Heart right ventricle (tissue), 16 donors: ENCODE measurements at regions not wholly inside any gene's neighbourhood (a gene's known extent, or its start where the extent isn't known, plus 50 kb on each side); places are given as distances from the start of the nearest gene placed in this dataset.

Experiments
- ATAC-seq, 8 donors: fragments of 200-7000 bp; cut with Tn5 transposase; one replicate each; pipeline ENCODE4 v1.9.1; 2020; ENCODE audit warnings: mild to moderate bottlenecking in 8 of 8, moderate library complexity in 8 of 8, moderate number of reproducible peaks in 1 of 8
- DNase-seq, 2 donors: peaks; one replicate each; pipeline ENCODE4 v3.0.0-alpha.2; 2020
- H3K27ac ChIP-seq, 10 donors: fragments of 200-600 bp; sonication (generic) in 2 of 10; one replicate each; pipeline versions ENCODE4 v1.5.0 to v1.8.0; 2020 to 2022; ENCODE audit warnings: mild to moderate bottlenecking in 3 of 10
- H3K27me3 ChIP-seq, 7 donors: fragments of 200-600 bp; one replicate each; pipeline ENCODE4 v1.8.0; 2021 to 2022; ENCODE audit warnings: mild to moderate bottlenecking in 2 of 7
- H3K36me3 ChIP-seq, 9 donors: fragments of 200-600 bp; sonication (generic) in 1 of 9; one replicate each; pipeline versions ENCODE4 v1.5.0 to v1.8.0; 2020 to 2022; ENCODE audit warnings: mild to moderate bottlenecking in 2 of 9
- H3K4me1 ChIP-seq, 9 donors: fragments of 200-600 bp; sonication (generic) in 1 of 9; one replicate each; pipeline versions ENCODE4 v1.5.0 to v1.8.0; 2020 to 2022; ENCODE audit warnings: mild to moderate bottlenecking in 4 of 9
- H3K4me3 ChIP-seq, 10 donors: fragments of 200-600 bp; sonication (generic) in 2 of 10; one replicate each; pipeline versions ENCODE4 v1.5.0 to v1.8.0; 2020 to 2022; ENCODE audit warnings: mild to moderate bottlenecking in 7 of 10, moderate library complexity in 2 of 10
- H3K9me3 ChIP-seq, 11 donors: fragments of 200-600 bp in 10 of 11; sonication (generic) in 2 of 11; one replicate each; pipeline versions ENCODE4 v1.5.0 to v1.8.0; 2013 to 2022; ENCODE audit warnings: mild to moderate bottlenecking in 2 of 11, control low read depth in 1 of 11, moderate library complexity in 1 of 11
- CTCF ChIP-seq, 9 donors: fragments of 200-600 bp; sonication (generic) in 2 of 9; IDR thresholded peaks; one replicate each; pipeline versions ENCODE4 v1.5.0 to v1.8.0; 2021 to 2022; ENCODE audit warnings: antibody characterized with exemption in 9 of 9, mild to moderate bottlenecking in 5 of 9, moderate library complexity in 1 of 9
- WGBS, 2 donors: extraction: QIAGEN DNeasy Blood & Tissue Kit; methylation state at CpG; one replicate each; pipeline ENCODE4 v1.1.7; 2013; ENCODE audit warnings: inconsistent platforms in 1 of 2; 5-methylcytosine and 5-hydroxymethylcytosine counted together
- intact Hi-C, 10 donors: fragments of 100-400 bp; cut with DNase I; formaldehyde crosslinking; loops; one replicate each; pipeline versions ENCODE4 v1.11.1 to v1.14.2; 2022
- donor health status: Arrhythmogenic right ventricular cardiomyopathy.
- donor health status: ischemic (EF 13 %, LVEDD 7.1; RV severe dilation, severe dysfunction).
- donor health status: healthy with polysubstance abuse.
- donor health status: DM: no; HTN: yes; CAD: no.
- donor health status: DM: no; HTN: no; CAD: no.
- donor health status: ischemic (EF 25% LVEDD 6.9; RV normal size, moderate dysfunction).
- donor health status: ischemic (EF 25% LVEDD 5.7; RV mildly dilated, moderate dysfunction).
- donor health status: healthy.
- donor health status: DM: yes; HTN: yes; CAD: no.
- donor health status: Ischemic cardiomyopathy.
- donor health status: ischemic (EF 35%, LVEDD 5.7; RV mildly dilated, moderate dysfunction).
- donor health status: nonischemic (EF 11% LVEDD 7.7; RV severe dilation, severe dysfunction).
- donor health status: DM: yes; HTN: yes; CAD: no.
- donor health status: PGD.
- donor health status: ischemic (EF 29% LVEDD 5.4; RV normal size, mild dysfunction).
- donor health status: nonischemic (EF 23%, LVEDD 6.1; RV moderate dilation, normal function).

- TF ChIP-seq CTCF (IDR thresholded peaks at IDR 0.05): no peak
- Histone ChIP-seq H3K4me3 (no peak overlapping the region), H3K27ac (no peak overlapping the region), H3K9me3 (no peaks in the 10 kb centered on the region), H3K27me3 (no peaks in the 10 kb centered on the region), H3K36me3 (no peaks in the 10 kb centered on the region), H3K4me1 (no peaks in the 10 kb centered on the region)
- intact Hi-C loops: no loop called here
- no peak for DNase-seq
- ATAC-seq: no peak
- 53 to 61% methylated on average over 1 of the region's 1 CpG for WGBS, 2 donors
These were observed 560.2 kb upstream of the LRATD1 start for GRCh38 chr2:14072338-14072737.

- Histone ChIP-seq H3K36me3 (no peaks in the 10 kb centered on the region), H3K9me3 (no peaks in the 10 kb centered on the region), H3K4me1 (no peaks in the 10 kb centered on the region), H3K4me3 (no peak overlapping the region), H3K27ac (no peak overlapping the region), H3K27me3 (no peaks in the 10 kb centered on the region)
- TF ChIP-seq CTCF (IDR thresholded peaks at IDR 0.05): no peak
- intact Hi-C loops: no loop called here
- DNase-seq: no peak
- WGBS, 2 donors: 16 to 26% methylated on average over 1 of the region's 1 CpG
- no peak for ATAC-seq
These were observed 557.8 kb upstream of the LRATD1 start for GRCh38 chr2:14074691-14075090.

GRCh38 chr2:14079576-14079975 is 552.9 kb upstream of the LRATD1 start:
- intact Hi-C loops: no loop called here
- 67% methylated on average over 3 of the region's 3 CpGs for WGBS, 2 donors
- Histone ChIP-seq H3K9me3 (peaks cover 0 to 9% (median 0%) of the 10 kb centered on the region in 11 donors), H3K36me3 (no peaks in the 10 kb centered on the region), H3K27me3 (no peaks in the 10 kb centered on the region), H3K4me1 (no peaks in the 10 kb centered on the region), H3K27ac (no peak overlapping the region), H3K4me3 (no peak overlapping the region)
- DNase-seq (no peak), ATAC-seq (no peak)
- TF ChIP-seq CTCF (IDR thresholded peaks at IDR 0.05): no peak

GRCh38 chr2:14081521-14081920 is 551.0 kb upstream of the LRATD1 start:
- DNase-seq: no peak
- Histone ChIP-seq H3K9me3 (peaks cover 0 to 17% (median 0%) of the 10 kb centered on the region in 11 donors), H3K4me1 (no peaks in the 10 kb centered on the region), H3K4me3 (no peak overlapping the region), H3K36me3 (no peaks in the 10 kb centered on the region), H3K27ac (no peak overlapping the region), H3K27me3 (no peaks in the 10 kb centered on the region)
- intact Hi-C loops: no loop called here
- no peak for TF ChIP-seq CTCF (IDR thresholded peaks at IDR 0.05)
- 92 to 96% methylated on average over 1 of the region's 1 CpG for WGBS, 2 donors
- no peak for ATAC-seq

GRCh38 chr2:14082640-14083039 is 549.9 kb upstream of the LRATD1 start:
- DNase-seq: no peak
- 80 to 85% methylated on average over 5 of the region's 5 CpGs for WGBS, 2 donors

More at GRCh38 chr2:14082640-14083039, 549.9 kb upstream of the LRATD1 start:
- TF ChIP-seq CTCF (IDR thresholded peaks at IDR 0.05): no peak
- peaks cover 0 to 26% (median 0%) of the 10 kb centered on the region in 11 donors for H3K9me3 ChIP-seq
- ATAC-seq: no peak
- no peaks in the 10 kb centered on the region for H3K4me1 ChIP-seq
- intact Hi-C loops: no loop called here
- H3K4me3 ChIP-seq: no peak overlapping the region
- no peak overlapping the region for H3K27ac ChIP-seq
- no peaks in the 10 kb centered on the region for H3K27me3 ChIP-seq
- no peaks in the 10 kb centered on the region for H3K36me3 ChIP-seq
